Upper lobe of left lung (tissue), 4 donors: ENCODE measurements at regions not wholly inside any gene's neighbourhood (a gene's known extent, or its start where the extent isn't known, plus 50 kb on each side); places are given as distances from the start of the nearest gene placed in this dataset.

Experiments used
- CTCF ChIP-seq, 6 experiments: fragments of 450-650 bp in 4 of 6; fragments of 200-600 bp in 2 of 6; sonication (generic) in 2 of 6; IDR thresholded peaks; one replicate each; pipeline ENCODE4 v1.5.1; 2016 to 2019; ENCODE audit warnings: antibody characterized with exemption in 6 of 6
- EP300 ChIP-seq, 4 donors: sonication (generic); formaldehyde crosslinking; IDR thresholded peaks; one replicate each; pipeline ENCODE4 v1.5.1; 2017; ENCODE audit warnings: antibody characterized with exemption in 4 of 4, control low read depth in 2 of 4
- POLR2A ChIP-seq, 4 donors: fragments of 450-650 bp; IDR thresholded peaks; one replicate each; pipeline ENCODE4 v1.5.1; 2016 to 2017; ENCODE audit warnings: antibody characterized with exemption in 4 of 4, mild to moderate bottlenecking in 2 of 4
- POLR2AphosphoS5 ChIP-seq, 2 donors: sonication (generic); formaldehyde crosslinking; IDR thresholded peaks; one replicate each; pipeline ENCODE4 v1.5.1; 2017; ENCODE audit warnings: antibody characterized with exemption in 2 of 2

- TF ChIP-seq POLR2A (IDR thresholded peaks at IDR 0.05) = no peak
- no peak for TF ChIP-seq CTCF (IDR thresholded peaks at IDR 0.05)
- TF ChIP-seq POLR2AphosphoS5 (IDR thresholded peaks at IDR 0.05) = no peak
- no peak for TF ChIP-seq EP300 (IDR thresholded peaks at IDR 0.05)
Observed at GRCh38 chr3:175914785-175915184, 1055.7 kb downstream of the NAALADL2 start.
